ENCODE measurements at regions not wholly inside any gene's neighbourhood (a gene's known extent, or its start where the extent isn't known, plus 50 kb on each side); places are given as distances from the start of the nearest gene placed in this dataset.

GRCh38 chr3:23749609-23750008 is 56.1 kb upstream of the UBE2E1 start:
- H3K79me2 ChIP-seq (ENCODE audit: low read length): no peaks in the 10 kb centered on the region
- H3K4me3 ChIP-seq (ENCODE audit: low read length): no peak overlapping the region
- H3K36me3 ChIP-seq (replicated peaks; ENCODE audit: low read depth, low read length): no peaks in the 10 kb centered on the region
- H3K27me3 ChIP-seq (ENCODE audit: low read depth, low read length): no peaks in the 10 kb centered on the region
- H3K9me3 ChIP-seq (ENCODE audit: insufficient read depth, low read length): no peaks in the 10 kb centered on the region
- H3K27ac ChIP-seq (ENCODE audit: low read length): no peak overlapping the region
- H3K4me2 ChIP-seq (ENCODE audit: low read length): no peak overlapping the region
- H4K20me1 ChIP-seq (ENCODE audit: insufficient read depth, low read length): no peaks in the 10 kb centered on the region
- no peak for TF ChIP-seq CTCF (IDR thresholded peaks at IDR 0.05; ENCODE audit: low read depth, low read length)
- TF ChIP-seq EZH2phosphoT487 (IDR thresholded peaks at IDR 0.05; ENCODE audit: low read depth): no peak
- no peak overlapping the region for H3K9ac ChIP-seq (ENCODE audit: low read length)
- no peak overlapping the region for H2AFZ ChIP-seq (ENCODE audit: low read depth, low read length)
- peaks cover 13% of the 10 kb centered on the region for H3K4me1 ChIP-seq (ENCODE audit: low read length)

GRCh38 chr3:23750573-23751210 is 55.1 kb upstream of the UBE2E1 start:
- H4K20me1 ChIP-seq (ENCODE audit: insufficient read depth, low read length): no peaks in the 10 kb centered on the region
- no peak overlapping the region for H2AFZ ChIP-seq (ENCODE audit: low read depth, low read length)
- no peak overlapping the region for H3K4me3 ChIP-seq (ENCODE audit: low read length)
- H3K4me2 ChIP-seq (ENCODE audit: low read length): no peak overlapping the region
- peaks cover 13% of the 10 kb centered on the region for H3K4me1 ChIP-seq (ENCODE audit: low read length)
- no peaks in the 10 kb centered on the region for H3K36me3 ChIP-seq (replicated peaks; ENCODE audit: low read depth, low read length)
- no peak for TF ChIP-seq EZH2phosphoT487 (IDR thresholded peaks at IDR 0.05; ENCODE audit: low read depth)
- no peak for TF ChIP-seq CTCF (IDR thresholded peaks at IDR 0.05; ENCODE audit: low read depth, low read length)
- no peaks in the 10 kb centered on the region for H3K9me3 ChIP-seq (ENCODE audit: insufficient read depth, low read length)
- H3K79me2 ChIP-seq (ENCODE audit: low read length): no peaks in the 10 kb centered on the region
- no peak overlapping the region for H3K9ac ChIP-seq (ENCODE audit: low read length)
- no peaks in the 10 kb centered on the region for H3K27me3 ChIP-seq (ENCODE audit: low read depth, low read length)
- H3K27ac ChIP-seq (ENCODE audit: low read length): no peak overlapping the region

GRCh38 chr3:23751212-23751723 is 54.5 kb upstream of the UBE2E1 start:
- no peaks in the 10 kb centered on the region for H3K9me3 ChIP-seq (ENCODE audit: insufficient read depth, low read length)
- no peak overlapping the region for H3K4me2 ChIP-seq (ENCODE audit: low read length)

GRCh38 chr3:23752126-23752525 is 53.6 kb upstream of the UBE2E1 start:
- TF ChIP-seq CTCF (IDR thresholded peaks at IDR 0.05; ENCODE audit: low read depth, low read length): no peak
- TF ChIP-seq EZH2phosphoT487 (IDR thresholded peaks at IDR 0.05; ENCODE audit: low read depth): no peak
- H3K9ac ChIP-seq (ENCODE audit: low read length): no peak overlapping the region
- no peaks in the 10 kb centered on the region for H3K79me2 ChIP-seq (ENCODE audit: low read length)
- no peak overlapping the region for H3K27ac ChIP-seq (ENCODE audit: low read length)
- no peak overlapping the region for H3K4me2 ChIP-seq (ENCODE audit: low read length)
- H4K20me1 ChIP-seq (ENCODE audit: insufficient read depth, low read length): no peaks in the 10 kb centered on the region
- no peak overlapping the region for H3K4me3 ChIP-seq (ENCODE audit: low read length)
- H3K27me3 ChIP-seq (ENCODE audit: low read depth, low read length): no peaks in the 10 kb centered on the region
- H3K9me3 ChIP-seq (ENCODE audit: insufficient read depth, low read length): no peaks in the 10 kb centered on the region
- no peak overlapping the region for H2AFZ ChIP-seq (ENCODE audit: low read depth, low read length)
- peaks cover 13% of the 10 kb centered on the region for H3K4me1 ChIP-seq (ENCODE audit: low read length)
- no peaks in the 10 kb centered on the region for H3K36me3 ChIP-seq (replicated peaks; ENCODE audit: low read depth, low read length)

More at GRCh38 chr3:23751212-23751723, 54.5 kb upstream of the UBE2E1 start:
- H3K36me3 ChIP-seq (replicated peaks; ENCODE audit: low read depth, low read length): no peaks in the 10 kb centered on the region
- no peak overlapping the region for H3K27ac ChIP-seq (ENCODE audit: low read length)
- no peaks in the 10 kb centered on the region for H3K27me3 ChIP-seq (ENCODE audit: low read depth, low read length)
- no peak overlapping the region for H2AFZ ChIP-seq (ENCODE audit: low read depth, low read length)
- H3K9ac ChIP-seq (ENCODE audit: low read length): no peak overlapping the region
- no peak for TF ChIP-seq EZH2phosphoT487 (IDR thresholded peaks at IDR 0.05; ENCODE audit: low read depth)
- TF ChIP-seq CTCF (IDR thresholded peaks at IDR 0.05; ENCODE audit: low read depth, low read length): no peak
- H4K20me1 ChIP-seq (ENCODE audit: insufficient read depth, low read length): no peaks in the 10 kb centered on the region
- H3K79me2 ChIP-seq (ENCODE audit: low read length): no peaks in the 10 kb centered on the region
- H3K4me3 ChIP-seq (ENCODE audit: low read length): no peak overlapping the region
- H3K4me1 ChIP-seq (ENCODE audit: low read length): peaks cover 13% of the 10 kb centered on the region
